ENCODE measurements at regions not wholly inside any gene's neighbourhood (a gene's known extent, or its start where the extent isn't known, plus 50 kb on each side); places are given as distances from the start of the nearest gene placed in this dataset.

GRCh38 chr10:29098423-29098822, 190.4 kb upstream of the LYZL1 start:
- DNase-seq, result no peak

GRCh38 chr10:29099001-29099400, 189.9 kb upstream of the LYZL1 start:
- no peak for DNase-seq

GRCh38 chr10:29099415-29099814, 189.5 kb upstream of the LYZL1 start:
- no peak for DNase-seq

GRCh38 chr10:29100505-29100904, 188.4 kb upstream of the LYZL1 start:
- no peak for DNase-seq

- DNase-seq, result no peak
Observed at GRCh38 chr10:29102233-29102632, 186.6 kb upstream of the LYZL1 start.

GRCh38 chr10:29102636-29103035, 186.2 kb upstream of the LYZL1 start:
- DNase-seq, result no peak

GRCh38 chr10:29104661-29105399, 184.0 kb upstream of the LYZL1 start:
- no peak for DNase-seq

- DNase-seq, result no peak
Observed at GRCh38 chr10:29105516-29106215, 183.2 kb upstream of the LYZL1 start.

GRCh38 chr10:29106287-29106686, 182.6 kb upstream of the LYZL1 start:
- DNase-seq, result no peak

GRCh38 chr10:29107866-29108498, 180.9 kb upstream of the LYZL1 start:
- DNase-seq, result no peak

- DNase-seq, result no peak
Observed at GRCh38 chr10:29109707-29110571, 178.9 kb upstream of the LYZL1 start.

GRCh38 chr10:29112827-29113615, 175.8 kb upstream of the LYZL1 start:
- no peak for DNase-seq

GRCh38 chr10:29113616-29113945, 175.3 kb upstream of the LYZL1 start:
- DNase-seq, result no peak

- no peak for DNase-seq
Observed at GRCh38 chr10:29114141-29114540, 174.7 kb upstream of the LYZL1 start.

- DNase-seq, result no peak
Observed at GRCh38 chr10:29117781-29118180, 171.1 kb upstream of the LYZL1 start.

GRCh38 chr10:29119374-29119773, 169.5 kb upstream of the LYZL1 start:
- no peak for DNase-seq

- no peak for DNase-seq
Observed at GRCh38 chr10:29120216-29120615, 168.7 kb upstream of the LYZL1 start.

GRCh38 chr10:29124864-29125263, 164.0 kb upstream of the LYZL1 start:
- no peak for DNase-seq

GRCh38 chr10:29127037-29127700, 161.7 kb upstream of the LYZL1 start:
- no peak for DNase-seq

GRCh38 chr10:29127731-29128130, 161.1 kb upstream of the LYZL1 start:
- no peak for DNase-seq

- no peak for DNase-seq
Observed at GRCh38 chr10:29130190-29130673, 158.6 kb upstream of the LYZL1 start.

All from KG1 (cell line).